ENCODE measurements at regions not wholly inside any gene's neighbourhood (a gene's known extent, or its start where the extent isn't known, plus 50 kb on each side); places are given as distances from the start of the nearest gene placed in this dataset.
"Not testable (repeated sequence)": the region's sequence is repeated elsewhere in the genome, so short reads cannot be mapped to it uniquely, and the experiment has no call there.

DNA sequence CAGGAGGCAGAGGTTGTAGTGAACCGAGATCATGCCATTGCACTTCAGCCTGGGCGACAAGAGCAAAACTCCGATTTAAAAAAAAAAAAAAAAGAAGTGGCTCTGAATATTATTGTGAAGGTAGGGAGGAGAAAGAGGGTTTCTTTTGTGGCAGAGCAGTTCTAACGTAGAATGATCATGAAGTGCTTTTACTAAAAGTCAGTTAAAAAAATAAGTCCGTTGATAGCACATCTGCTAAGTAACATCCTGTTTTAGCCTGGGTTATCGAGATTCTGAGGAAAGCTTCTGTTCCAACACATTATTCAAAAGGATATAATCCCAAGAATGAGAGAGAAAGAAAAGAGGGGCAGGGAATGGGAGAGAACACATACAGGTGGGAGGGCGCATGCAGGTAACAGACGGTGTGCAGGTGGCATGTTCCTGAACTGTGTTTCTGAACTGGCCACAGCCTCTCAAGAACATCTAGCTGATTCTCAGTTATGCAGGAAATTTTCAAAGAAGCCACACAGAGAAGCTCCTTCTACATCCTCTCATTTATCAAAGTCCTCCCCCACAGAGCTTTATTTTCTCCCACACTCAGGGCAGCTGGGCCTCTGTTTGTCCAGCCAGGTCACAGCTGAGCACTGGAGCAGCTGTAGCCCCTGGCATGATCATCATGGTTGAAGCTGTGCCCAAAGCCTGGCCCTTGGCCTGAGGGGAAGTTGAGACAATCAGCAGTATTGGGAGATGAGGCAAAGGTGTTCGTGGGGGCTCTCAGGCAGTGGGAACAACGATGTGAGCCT lies 342.3 kb downstream of the ZNF674 start:
- no peak for DNase-seq (ENCODE audit: low spot score)
- TF ChIP-seq, protein P1, sequence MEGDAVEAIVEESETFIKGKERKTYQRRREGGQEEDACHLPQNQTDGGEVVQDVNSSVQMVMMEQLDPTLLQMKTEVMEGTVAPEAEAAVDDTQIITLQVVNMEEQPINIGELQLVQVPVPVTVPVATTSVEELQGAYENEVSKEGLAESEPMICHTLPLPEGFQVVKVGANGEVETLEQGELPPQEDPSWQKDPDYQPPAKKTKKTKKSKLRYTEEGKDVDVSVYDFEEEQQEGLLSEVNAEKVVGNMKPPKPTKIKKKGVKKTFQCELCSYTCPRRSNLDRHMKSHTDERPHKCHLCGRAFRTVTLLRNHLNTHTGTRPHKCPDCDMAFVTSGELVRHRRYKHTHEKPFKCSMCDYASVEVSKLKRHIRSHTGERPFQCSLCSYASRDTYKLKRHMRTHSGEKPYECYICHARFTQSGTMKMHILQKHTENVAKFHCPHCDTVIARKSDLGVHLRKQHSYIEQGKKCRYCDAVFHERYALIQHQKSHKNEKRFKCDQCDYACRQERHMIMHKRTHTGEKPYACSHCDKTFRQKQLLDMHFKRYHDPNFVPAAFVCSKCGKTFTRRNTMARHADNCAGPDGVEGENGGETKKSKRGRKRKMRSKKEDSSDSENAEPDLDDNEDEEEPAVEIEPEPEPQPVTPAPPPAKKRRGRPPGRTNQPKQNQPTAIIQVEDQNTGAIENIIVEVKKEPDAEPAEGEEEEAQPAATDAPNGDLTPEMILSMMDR (IDR thresholded peaks at IDR 0.05; ENCODE audit: extremely low read depth, insufficient read depth, missing control alignments): no peak
- in situ Hi-C loops (cut with MboI; ENCODE audit: low pct_unique_long_range_greater_than_20kb, low sequenced_read_pairs, unreplicated experiment): no loop called here

DNA sequence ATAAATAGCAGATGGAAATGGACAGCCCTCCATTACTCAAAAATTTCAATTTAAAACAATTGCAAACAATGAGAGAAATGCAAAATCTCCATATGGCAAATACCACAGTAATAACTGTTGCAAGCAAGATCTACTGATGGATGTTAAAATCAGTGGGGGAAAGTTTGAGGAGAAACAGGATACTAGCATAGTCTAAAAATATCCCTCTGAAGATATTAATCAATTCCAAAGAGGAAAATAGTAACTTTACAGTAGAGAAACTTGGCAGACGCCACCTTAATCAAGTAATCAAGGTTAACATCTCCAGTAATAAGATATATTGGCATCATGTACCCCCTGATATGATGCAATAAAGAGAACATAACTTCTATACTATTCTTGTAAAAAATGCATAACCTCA lies 344.8 kb downstream of the ZNF674 start:
- no peak for DNase-seq (ENCODE audit: low spot score)
- TF ChIP-seq, protein P1 (IDR thresholded peaks at IDR 0.05; ENCODE audit: extremely low read depth, insufficient read depth, missing control alignments): no peak
- in situ Hi-C loops (cut with MboI; ENCODE audit: low pct_unique_long_range_greater_than_20kb, low sequenced_read_pairs, unreplicated experiment): no loop called here

DNA sequence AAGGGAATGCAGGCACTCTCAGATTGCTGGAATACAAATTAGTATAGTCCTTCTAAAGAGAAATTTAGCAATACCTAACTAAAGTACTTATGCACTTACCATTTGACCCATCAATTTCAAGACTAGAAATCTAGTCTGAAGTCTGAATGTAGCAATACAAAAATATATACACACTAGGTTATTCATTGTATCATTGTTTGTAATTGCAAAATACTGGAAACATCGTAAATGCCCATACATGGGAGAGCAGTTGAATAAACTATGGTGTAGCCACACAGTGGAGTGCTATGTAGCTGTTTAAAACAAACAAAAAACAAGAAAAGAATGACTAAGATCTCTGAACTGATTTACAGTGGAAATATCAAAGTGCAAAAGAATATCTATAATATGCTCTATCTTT lies 346.4 kb downstream of the ZNF674 start:
- in situ Hi-C loops (cut with MboI; ENCODE audit: low pct_unique_long_range_greater_than_20kb, low sequenced_read_pairs, unreplicated experiment): no loop called here
- TF ChIP-seq, protein P1 (IDR thresholded peaks at IDR 0.05; ENCODE audit: extremely low read depth, insufficient read depth, missing control alignments): no peak
- DNase-seq (ENCODE audit: low spot score): no peak

DNA sequence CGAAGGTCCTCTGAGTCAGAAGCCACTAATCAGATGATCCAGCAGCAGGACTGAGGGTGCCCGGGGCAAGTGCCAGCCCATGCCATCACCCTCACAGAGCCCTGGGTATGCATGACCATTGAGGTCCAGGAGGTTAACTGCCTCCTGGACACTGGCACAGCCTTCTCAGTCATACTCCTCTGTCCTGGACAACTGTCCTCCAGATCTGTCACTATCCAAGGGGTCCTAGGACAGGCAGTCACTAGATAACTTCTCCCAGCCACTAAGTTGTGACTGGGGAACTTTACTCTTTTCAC lies 358.5 kb downstream of the ZNF674 start:
- in situ Hi-C loops (cut with MboI; ENCODE audit: low pct_unique_long_range_greater_than_20kb, low sequenced_read_pairs, unreplicated experiment); DNase-seq (ENCODE audit: low spot score): not testable (repeated sequence)

DNA sequence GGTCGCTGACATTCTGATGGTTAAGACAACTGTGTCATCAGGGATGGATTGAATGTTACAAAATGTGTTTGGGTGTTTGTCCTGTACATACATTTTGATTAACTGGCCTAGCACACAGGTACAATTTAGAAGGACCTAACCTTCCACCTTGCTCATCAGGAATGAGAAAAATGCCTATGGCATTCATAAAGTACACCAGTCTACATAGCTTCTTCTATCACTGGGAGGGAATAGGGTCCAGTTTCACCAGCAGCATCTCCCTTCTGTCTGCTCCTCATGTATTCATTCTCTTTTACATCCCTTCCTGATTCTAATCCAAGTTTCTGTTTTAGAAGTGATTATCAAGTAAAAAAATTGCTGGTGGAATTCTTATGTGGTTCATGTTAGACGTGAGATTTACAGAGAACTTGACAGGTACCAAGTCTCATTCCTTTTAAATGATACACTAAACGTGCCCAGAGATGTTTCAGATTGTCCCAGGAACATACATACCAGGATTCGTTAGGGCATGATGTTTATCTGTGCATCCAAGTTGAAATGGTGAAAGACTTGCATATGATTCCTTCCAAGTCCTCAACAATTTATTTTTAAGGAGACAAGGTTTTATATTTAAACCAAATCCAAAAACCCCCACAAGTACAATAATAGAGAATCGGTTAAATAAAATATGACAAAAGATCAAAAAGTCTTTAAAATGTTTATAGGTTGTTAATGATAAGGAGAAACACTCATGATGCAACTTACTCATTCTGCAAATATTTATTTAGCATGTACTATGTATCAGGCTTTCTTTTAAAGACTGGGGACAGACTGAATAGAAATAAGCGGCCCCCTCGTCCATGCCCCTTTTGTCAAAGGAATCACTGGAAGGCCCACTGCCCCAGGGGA lies 359.1 kb downstream of the ZNF674 start:
- TF ChIP-seq, protein P1 (IDR thresholded peaks at IDR 0.05; ENCODE audit: extremely low read depth, insufficient read depth, missing control alignments): no peak
- in situ Hi-C loops (cut with MboI; ENCODE audit: low pct_unique_long_range_greater_than_20kb, low sequenced_read_pairs, unreplicated experiment): no loop called here
- no peak for DNase-seq (ENCODE audit: low spot score)

DNA sequence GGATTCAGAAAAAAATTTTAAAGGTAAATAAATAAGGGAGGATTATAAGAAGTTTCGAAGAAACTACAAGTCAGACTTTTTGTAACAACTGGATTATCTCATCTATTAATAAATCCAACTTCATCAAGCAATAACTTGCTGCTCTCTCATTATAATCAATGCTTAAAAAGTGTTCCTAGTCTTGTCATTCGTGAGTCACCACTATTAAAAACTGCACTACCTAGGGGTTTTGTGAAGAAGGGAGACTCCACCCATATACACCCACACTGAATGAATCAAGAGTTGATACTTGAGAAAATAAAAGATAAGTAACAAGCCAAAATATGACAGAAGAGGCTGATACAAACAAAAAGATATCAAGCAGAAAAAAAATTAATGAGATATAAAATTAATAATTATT lies 360.5 kb downstream of the ZNF674 start:
- TF ChIP-seq, protein P1 (IDR thresholded peaks at IDR 0.05; ENCODE audit: extremely low read depth, insufficient read depth, missing control alignments): no peak
- in situ Hi-C loops (cut with MboI; ENCODE audit: low pct_unique_long_range_greater_than_20kb, low sequenced_read_pairs, unreplicated experiment): no loop called here
- no peak for DNase-seq (ENCODE audit: low spot score)

DNA sequence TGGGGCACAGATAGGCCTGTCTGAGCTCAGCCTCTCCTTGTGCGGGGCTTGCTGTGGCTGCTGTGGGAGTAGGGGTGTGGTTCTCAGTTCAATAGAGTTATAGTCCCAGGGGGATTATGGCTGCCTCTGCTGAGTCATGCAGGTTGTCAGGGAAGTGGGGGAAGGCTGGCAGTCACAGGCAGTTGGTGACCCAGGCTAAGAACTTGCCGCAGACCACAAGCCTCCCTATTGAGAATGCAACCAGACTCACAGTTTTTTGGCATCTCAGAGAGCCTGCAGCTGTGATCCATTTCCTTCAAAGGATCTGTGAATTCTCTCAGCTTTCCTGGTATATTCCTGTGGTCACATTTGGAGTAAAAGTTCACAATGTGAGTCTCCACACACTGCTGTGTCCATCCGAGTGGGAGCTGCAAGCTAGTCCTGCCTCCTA lies 364.9 kb downstream of the ZNF674 start:
- DNase-seq (ENCODE audit: low spot score): no peak
- in situ Hi-C loops (cut with MboI; ENCODE audit: low pct_unique_long_range_greater_than_20kb, low sequenced_read_pairs, unreplicated experiment): no loop called here
- TF ChIP-seq, protein P1 (IDR thresholded peaks at IDR 0.05; ENCODE audit: extremely low read depth, insufficient read depth, missing control alignments): no peak
